MG63 (cell line): ENCODE measurements at regions not wholly inside any gene's neighbourhood (a gene's known extent, or its start where the extent isn't known, plus 50 kb on each side); places are given as distances from the start of the nearest gene placed in this dataset.
"Not testable (repeated sequence)": the region's sequence is repeated elsewhere in the genome, so short reads cannot be mapped to it uniquely, and the experiment has no call there.

Experiments used
- DNase-seq: peaks from one replicate; pipeline ENCODE4 v3.0.0-alpha.2; 2020
- H3K27me3 ChIP-seq: fragments of 250-450 bp; sonication (Bioruptor Pico); 2 replicates; pipeline ENCODE4 v1.5.1; 2020; ENCODE audit warnings: mild to moderate bottlenecking, moderate library complexity
- H3K36me3 ChIP-seq: fragments of 250-450 bp; sonication (Bioruptor Pico); 2 replicates; pipeline ENCODE4 v1.5.1; 2020; ENCODE audit warnings: mild to moderate bottlenecking, moderate library complexity
- H3K4me3 ChIP-seq: fragments of 250-450 bp; sonication (Bioruptor Pico); 2 replicates; pipeline ENCODE4 v1.5.1; 2020; ENCODE audit warnings: mild to moderate bottlenecking, moderate library complexity
- H3K9me3 ChIP-seq: fragments of 250-450 bp; sonication (Bioruptor Pico); 2 replicates; pipeline ENCODE4 v1.5.1; 2020; ENCODE audit warnings: mild to moderate bottlenecking, moderate library complexity

DNA sequence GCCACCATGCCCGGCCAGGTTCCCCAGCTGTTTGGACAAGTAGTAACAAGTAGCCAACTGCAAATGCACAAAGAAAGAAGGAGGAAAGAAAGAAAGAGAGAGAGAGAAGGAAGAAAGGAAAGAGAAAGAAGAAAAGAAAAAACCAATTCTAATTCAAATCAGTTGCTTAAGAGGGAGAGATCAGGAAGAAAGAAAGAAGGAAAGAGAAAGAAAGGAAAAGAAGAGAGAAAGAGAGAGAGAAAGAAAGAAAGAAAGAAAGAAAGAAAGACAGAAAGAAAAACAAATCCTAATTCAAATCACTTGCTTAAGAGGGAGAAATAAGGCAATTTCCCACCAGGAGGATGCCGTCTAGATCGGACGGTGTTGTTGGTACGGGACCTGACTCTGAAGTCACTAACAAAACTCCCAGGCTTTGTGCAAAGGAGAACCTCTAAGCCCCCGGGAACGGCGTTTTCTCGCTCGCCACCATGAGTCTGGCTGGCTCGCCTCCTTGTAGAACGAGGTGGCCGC is 95.5 kb upstream of the PPP2R3B start:
- Histone ChIP-seq H3K4me3 (no peak overlapping the region), H3K36me3 (no peaks in the 10 kb centered on the region), H3K27me3 (no peaks in the 10 kb centered on the region), H3K9me3 (no peaks in the 10 kb centered on the region)
- DNase-seq, result no peak

DNA sequence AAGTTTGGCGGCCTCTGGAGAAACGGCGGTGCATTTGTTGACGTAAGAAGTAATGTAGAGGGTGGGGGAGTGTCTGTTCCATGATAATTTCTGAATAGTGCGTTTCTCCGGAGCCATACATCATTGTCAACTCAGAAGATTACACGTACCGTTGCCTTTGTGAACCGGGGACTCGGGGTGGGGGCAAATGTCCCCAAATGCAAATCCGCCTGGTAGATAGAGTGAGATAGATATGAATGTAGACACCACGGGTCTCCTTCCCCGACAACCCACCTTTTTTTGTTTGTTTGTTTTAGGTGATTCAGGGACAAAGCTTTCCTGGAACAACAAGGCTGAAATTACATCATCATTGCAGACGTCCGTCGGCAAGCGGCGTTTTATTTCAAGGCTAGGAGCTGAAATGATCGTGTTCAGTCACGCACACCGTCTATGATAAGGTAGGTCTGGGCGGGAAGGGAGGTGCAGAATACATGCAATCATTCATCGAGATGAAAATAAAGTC is 96.0 kb upstream of the PPP2R3B start:
- Histone ChIP-seq H3K9me3 (no peaks in the 10 kb centered on the region), H3K27me3 (no peaks in the 10 kb centered on the region), H3K36me3 (no peaks in the 10 kb centered on the region), H3K4me3 (no peak overlapping the region)
- DNase-seq, result no peak

DNA sequence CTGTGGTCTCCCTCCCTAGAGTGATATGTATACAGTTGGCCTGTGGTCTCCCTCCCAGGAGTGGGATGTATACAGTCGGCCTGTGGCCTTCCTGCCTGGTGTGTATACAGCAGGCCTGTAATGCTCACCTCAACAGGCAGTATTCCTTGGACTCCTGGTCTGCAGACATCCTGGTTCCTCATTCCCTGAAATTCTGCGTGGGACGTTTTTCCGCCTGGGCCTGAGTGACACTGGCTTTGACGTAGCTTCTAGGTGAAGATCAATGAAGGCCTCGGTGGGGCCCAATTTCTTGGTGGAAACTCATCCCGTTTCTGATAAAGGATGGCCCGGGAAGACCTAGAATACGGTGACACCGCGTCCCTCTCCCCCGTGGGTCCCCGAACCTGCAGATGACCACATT is 98.7 kb upstream of the PPP2R3B start:
- DNase-seq, result no peak
- H3K36me3 ChIP-seq, result no peaks in the 10 kb centered on the region
- no peak overlapping the region for H3K4me3 ChIP-seq
- no peaks in the 10 kb centered on the region for H3K27me3 ChIP-seq
- no peaks in the 10 kb centered on the region for H3K9me3 ChIP-seq

- no peaks in the 10 kb centered on the region for H3K36me3 ChIP-seq
- no peak overlapping the region for H3K4me3 ChIP-seq
- no peaks in the 10 kb centered on the region for H3K27me3 ChIP-seq
- H3K9me3 ChIP-seq, result no peaks in the 10 kb centered on the region
- no peak for DNase-seq
Measured at GRCh38 chrX:486325-486724, 99.6 kb upstream of the PPP2R3B start.

DNA sequence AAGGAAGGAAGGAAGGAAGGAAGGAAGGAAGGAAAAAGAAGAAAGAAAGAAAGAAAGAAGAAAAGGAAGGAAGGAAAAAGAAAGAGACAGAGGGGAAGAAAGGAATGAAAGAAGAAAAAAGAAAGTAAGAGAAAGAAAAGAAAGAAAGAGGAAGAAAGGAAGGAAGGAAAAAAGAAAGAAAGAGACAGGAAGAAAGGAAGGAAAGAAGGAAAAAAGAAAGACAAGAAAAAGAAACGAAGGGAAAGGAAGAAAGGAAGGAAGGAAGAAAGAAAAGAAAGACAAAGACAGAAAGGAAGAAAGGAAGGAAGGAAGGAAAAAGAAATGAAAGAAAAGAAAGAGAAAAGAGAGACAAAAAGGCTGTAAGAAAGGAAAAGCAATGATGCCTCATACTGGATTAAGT is 101.1 kb upstream of the PPP2R3B start:
- no peaks in the 10 kb centered on the region for H3K36me3 ChIP-seq
- no peak overlapping the region for H3K4me3 ChIP-seq
- no peak for DNase-seq
- no peaks in the 10 kb centered on the region for H3K9me3 ChIP-seq
- H3K27me3 ChIP-seq, result no peaks in the 10 kb centered on the region

DNA sequence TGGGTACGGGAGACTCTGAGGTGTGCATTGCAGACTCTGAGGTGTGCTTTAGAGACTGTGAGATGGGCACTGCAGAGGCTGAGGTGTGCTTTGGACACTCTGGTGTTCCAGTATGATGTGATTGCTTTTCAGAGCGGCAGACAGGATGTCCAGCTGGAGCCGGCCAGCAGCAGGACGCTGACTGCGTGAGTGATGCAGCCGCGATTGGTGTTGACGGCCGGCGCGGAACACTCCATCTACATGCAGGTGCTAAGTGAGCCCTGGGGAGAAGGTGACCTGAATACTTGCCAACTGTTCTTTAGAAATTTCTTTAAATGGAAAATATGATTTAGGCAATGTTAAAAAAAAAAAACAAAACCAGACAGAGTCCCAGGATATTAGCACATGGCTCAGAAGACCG is 103.1 kb upstream of the PPP2R3B start:
- no peaks in the 10 kb centered on the region for H3K36me3 ChIP-seq
- no peaks in the 10 kb centered on the region for H3K9me3 ChIP-seq
- no peak for DNase-seq
- no peak overlapping the region for H3K4me3 ChIP-seq
- no peaks in the 10 kb centered on the region for H3K27me3 ChIP-seq

- no peaks in the 10 kb centered on the region for H3K36me3 ChIP-seq
- no peak overlapping the region for H3K4me3 ChIP-seq
- DNase-seq, result no peak
- H3K27me3 ChIP-seq, result no peaks in the 10 kb centered on the region
- no peaks in the 10 kb centered on the region for H3K9me3 ChIP-seq
Measured at GRCh38 chrX:497186-498014, 110.7 kb upstream of the PPP2R3B start.

DNA sequence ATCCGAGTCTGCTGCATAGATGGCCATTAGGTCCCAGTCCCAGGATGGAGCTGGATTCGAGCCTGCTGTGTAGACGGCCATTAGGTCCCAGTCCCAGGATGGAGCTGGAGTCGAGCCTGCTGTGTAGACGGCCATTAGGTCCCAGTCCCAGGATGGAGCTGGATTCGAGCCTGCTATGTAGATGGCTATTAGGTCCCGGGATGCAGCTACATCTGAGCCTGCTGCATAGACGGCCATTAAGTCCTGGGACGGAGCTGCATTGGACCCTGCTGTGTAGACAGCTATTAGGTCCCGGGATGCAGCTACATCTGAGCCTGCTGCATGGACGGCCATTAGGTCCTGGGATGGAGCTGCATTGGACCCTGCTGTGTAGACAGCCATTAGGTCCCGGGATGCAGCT is 112.2 kb upstream of the PPP2R3B start:
- not testable (repeated sequence) for H3K9me3 ChIP-seq, H3K4me3 ChIP-seq, DNase-seq, H3K27me3 ChIP-seq, H3K36me3 ChIP-seq

GRCh38 chrX:499870-500364 is 113.2 kb upstream of the PPP2R3B start:
- H3K9me3 ChIP-seq, result no peaks in the 10 kb centered on the region
- H3K4me3 ChIP-seq, result no peak overlapping the region
- H3K27me3 ChIP-seq, result no peaks in the 10 kb centered on the region
- no peak for DNase-seq
- H3K36me3 ChIP-seq, result no peaks in the 10 kb centered on the region

GRCh38 chrX:500481-501010 is 113.8 kb upstream of the PPP2R3B start:
- no peaks in the 10 kb centered on the region for H3K27me3 ChIP-seq
- no peaks in the 10 kb centered on the region for H3K36me3 ChIP-seq
- no peaks in the 10 kb centered on the region for H3K9me3 ChIP-seq
- DNase-seq, result no peak
- H3K4me3 ChIP-seq, result no peak overlapping the region

- no peaks in the 10 kb centered on the region for H3K36me3 ChIP-seq
- peaks cover 3% of the 10 kb centered on the region for H3K27me3 ChIP-seq
- H3K4me3 ChIP-seq, result no peak overlapping the region
- no peak for DNase-seq
- no peaks in the 10 kb centered on the region; the same call in 1 of the 2 replicates for H3K9me3 ChIP-seq
Measured at GRCh38 chrX:506341-506740, 119.6 kb upstream of the PPP2R3B start.

DNA sequence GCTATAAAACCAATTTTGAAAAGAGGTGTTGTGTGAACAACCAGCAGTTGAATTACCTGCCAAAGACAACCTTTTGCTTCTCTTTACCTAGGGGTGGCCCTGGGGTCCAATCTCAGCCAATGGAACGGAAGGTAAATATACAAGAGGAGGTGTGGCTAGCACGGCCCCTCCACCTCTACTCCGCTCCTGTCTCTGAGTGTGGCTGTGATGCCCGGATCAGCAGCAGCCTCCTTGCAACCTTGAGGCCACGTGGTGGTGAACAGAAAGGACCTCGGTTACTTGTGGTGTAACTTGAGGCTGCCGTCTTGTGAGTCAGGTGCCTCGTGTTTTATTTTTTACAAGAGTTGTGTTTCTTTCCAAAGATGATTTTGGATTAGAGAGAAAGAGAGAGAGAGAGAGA is 121.5 kb upstream of the PPP2R3B start:
- DNase-seq, result no peak
- Histone ChIP-seq H3K9me3 (no peaks in the 10 kb centered on the region; the same call in 1 of the 2 replicates), H3K27me3 (peaks cover 3% of the 10 kb centered on the region), H3K36me3 (no peaks in the 10 kb centered on the region), H3K4me3 (no peak overlapping the region)

DNA sequence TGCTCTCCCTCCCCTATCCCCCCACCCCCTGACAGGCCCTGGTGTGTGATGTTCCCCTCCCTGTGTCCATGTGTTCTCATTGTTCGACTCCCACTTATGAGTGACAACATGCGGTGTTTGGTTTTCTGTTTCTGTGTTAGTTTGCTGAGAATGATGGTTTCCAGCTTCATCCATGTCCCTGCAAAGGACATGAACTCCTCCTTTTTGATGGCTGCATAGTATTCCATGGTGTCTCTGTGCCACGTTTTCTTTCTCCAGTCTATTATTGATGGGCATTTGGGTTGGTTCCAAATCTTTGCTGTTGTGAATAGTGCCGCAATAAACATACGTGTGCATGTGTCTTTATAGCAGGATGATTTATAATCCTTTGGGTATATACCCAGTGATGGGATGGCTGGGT is 121.8 kb upstream of the SHOX start:
- not testable (repeated sequence) for H3K9me3 ChIP-seq, H3K36me3 ChIP-seq, DNase-seq, H3K4me3 ChIP-seq, H3K27me3 ChIP-seq

DNA sequence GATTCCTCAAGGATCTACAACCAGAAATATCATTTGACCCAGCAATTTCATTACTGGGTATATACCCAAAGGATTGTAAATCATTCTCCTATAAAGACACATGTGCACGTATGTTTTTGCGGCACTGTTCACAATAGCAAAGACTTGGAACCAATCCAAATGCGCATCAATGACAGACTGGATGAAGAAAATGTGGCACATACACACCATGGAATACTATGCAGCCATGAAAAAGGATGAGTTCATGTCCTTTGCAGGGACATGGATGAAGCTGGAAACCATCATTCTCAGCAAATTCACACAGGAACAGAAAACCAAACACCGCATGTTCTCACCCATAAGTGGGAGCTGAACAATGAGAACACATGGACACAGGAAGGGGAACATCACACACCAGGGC is 119.5 kb upstream of the SHOX start:
- not testable (repeated sequence) for H3K27me3 ChIP-seq, H3K4me3 ChIP-seq, H3K36me3 ChIP-seq, DNase-seq, H3K9me3 ChIP-seq

- peaks cover 7% of the 10 kb centered on the region; the same call in 1 of the 2 replicates for H3K27me3 ChIP-seq
- no peaks in the 10 kb centered on the region for H3K36me3 ChIP-seq
- H3K4me3 ChIP-seq, result no peak overlapping the region
- H3K9me3 ChIP-seq, result peaks cover 2% of the 10 kb centered on the region; the same call in 1 of the 2 replicates
- no peak for DNase-seq
Measured at GRCh38 chrX:518319-518718, 112.3 kb upstream of the SHOX start.

GRCh38 chrX:519741-520140 is 110.8 kb upstream of the SHOX start:
- H3K4me3 ChIP-seq, result no peak overlapping the region
- H3K9me3 ChIP-seq, result peaks cover 2% of the 10 kb centered on the region; the same call in 1 of the 2 replicates
- no peak for DNase-seq
- H3K27me3 ChIP-seq, result peaks cover 7% of the 10 kb centered on the region; the same call in 1 of the 2 replicates
- H3K36me3 ChIP-seq, result no peaks in the 10 kb centered on the region

DNA sequence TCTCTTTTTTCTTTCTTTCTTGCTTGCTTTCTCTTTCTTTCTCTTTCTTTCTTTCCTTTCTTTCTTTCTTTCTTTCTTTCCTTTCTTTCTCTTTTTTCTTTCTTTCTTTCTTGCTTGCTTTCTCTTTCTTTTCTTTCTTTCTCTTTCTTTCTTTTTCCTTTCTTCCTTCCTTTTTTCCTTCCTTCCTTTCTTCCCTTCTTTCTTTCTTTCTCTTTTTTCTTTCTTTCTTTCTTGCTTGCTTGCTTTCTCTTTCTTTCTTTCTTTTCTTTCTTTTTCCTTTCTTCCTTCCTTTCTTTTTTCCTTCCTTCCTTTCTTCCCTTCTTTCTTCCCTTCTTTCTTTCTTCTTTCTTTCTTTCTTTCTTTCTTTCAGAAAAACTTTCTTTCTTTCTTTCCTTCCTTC is 108.1 kb upstream of the SHOX start:
- DNase-seq, result no peak
- Histone ChIP-seq H3K9me3 (peaks cover 2% of the 10 kb centered on the region; the same call in 1 of the 2 replicates), H3K27me3 (no peaks in the 10 kb centered on the region)

DNA sequence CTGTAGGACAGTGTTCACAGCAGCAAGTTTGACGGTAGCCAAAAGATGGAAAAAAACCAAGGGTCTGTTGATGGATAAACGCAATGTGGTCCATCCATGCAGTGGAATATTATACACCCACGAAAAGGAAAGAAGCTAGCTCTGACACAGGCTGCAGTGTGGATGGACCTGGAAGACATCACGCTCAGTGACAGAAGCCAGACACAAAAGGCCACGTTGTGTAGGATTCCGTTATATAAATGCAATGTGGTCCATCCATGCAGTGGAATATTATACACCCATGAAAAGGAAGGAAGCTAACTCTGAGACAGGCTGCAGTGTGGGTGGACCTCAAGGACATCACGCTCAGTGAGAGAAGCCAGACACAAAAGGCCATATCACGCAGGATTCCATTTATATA is 105.5 kb upstream of the SHOX start:
- DNase-seq, result no peak
- H3K27me3 ChIP-seq, result no peaks in the 10 kb centered on the region
- no peak overlapping the region for H3K4me3 ChIP-seq
- peaks cover 2% of the 10 kb centered on the region; the same call in 1 of the 2 replicates for H3K9me3 ChIP-seq
- no peaks in the 10 kb centered on the region for H3K36me3 ChIP-seq

More for the DNA sequence above, 108.1 kb upstream of the SHOX start:
- Histone ChIP-seq H3K36me3 (no peaks in the 10 kb centered on the region), H3K4me3 (no peak overlapping the region)
